ENCODE measurements at regions not wholly inside any gene's neighbourhood (a gene's known extent, or its start where the extent isn't known, plus 50 kb on each side); places are given as distances from the start of the nearest gene placed in this dataset.

DNA sequence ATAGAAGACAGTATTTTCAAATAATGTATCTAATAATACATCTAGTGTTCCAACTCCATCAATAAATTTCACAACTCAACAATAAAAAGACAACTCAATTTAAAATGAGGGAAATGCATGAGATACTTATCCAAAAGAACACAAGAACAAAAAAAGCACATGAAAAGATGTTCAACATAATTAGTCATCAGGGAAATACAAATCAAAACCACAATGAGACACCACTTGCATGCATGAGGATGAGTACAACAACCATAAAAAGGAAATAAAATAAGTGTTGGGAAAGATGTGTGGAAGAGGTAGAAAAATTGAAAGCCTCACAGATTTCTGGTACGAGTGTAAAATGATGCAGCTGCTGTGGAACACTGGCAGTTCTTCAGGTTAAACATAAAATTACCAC lies 111.6 kb upstream of the PTPRZ1 start:
- H3K9me3 ChIP-seq (ENCODE audit: control extremely low read depth in 1 of 5, control insufficient read depth in 4 of 5, insufficient read depth in 2 of 5, low read depth in 1 of 5, low read length in 4 of 5), result no peaks in the 10 kb centered on the region
- DNase-seq, result no peak
- CTCF ChIA-PET, result no interaction called here
- H3K4me1 ChIP-seq (ENCODE audit: control extremely low read depth in 1 of 4, control insufficient read depth in 4 of 4, insufficient read depth in 4 of 4, low read length in 3 of 4), result no peaks in the 10 kb centered on the region
- POLR2A ChIA-PET, result no interaction called here
- H3K4me3 ChIP-seq (ENCODE audit: control insufficient read depth in 1 of 7, extremely low read depth in 1 of 7, insufficient read depth in 4 of 7, low read depth in 2 of 7, low read length in 6 of 7), result no peak overlapping the region
- no CpG with 5 or more reads among the region's 1 CpG for WGBS (ENCODE audit: insufficient coverage)
- no peaks in the 10 kb centered on the region for H3K36me3 ChIP-seq (ENCODE audit: control insufficient read depth in 4 of 4, insufficient read depth in 4 of 4, low read length in 3 of 4)
- H3K27me3 ChIP-seq (replicated peaks in 2 of 5; ENCODE audit: control insufficient read depth in 4 of 5, insufficient read depth in 5 of 5, low read length in 4 of 5), result no peaks in the 10 kb centered on the region
- H3K27ac ChIP-seq (ENCODE audit: insufficient read depth in 1 of 2, low read depth in 1 of 2, low read length in 2 of 2, poor library complexity in 1 of 2, severe bottlenecking in 2 of 2), result no peak overlapping the region

DNA sequence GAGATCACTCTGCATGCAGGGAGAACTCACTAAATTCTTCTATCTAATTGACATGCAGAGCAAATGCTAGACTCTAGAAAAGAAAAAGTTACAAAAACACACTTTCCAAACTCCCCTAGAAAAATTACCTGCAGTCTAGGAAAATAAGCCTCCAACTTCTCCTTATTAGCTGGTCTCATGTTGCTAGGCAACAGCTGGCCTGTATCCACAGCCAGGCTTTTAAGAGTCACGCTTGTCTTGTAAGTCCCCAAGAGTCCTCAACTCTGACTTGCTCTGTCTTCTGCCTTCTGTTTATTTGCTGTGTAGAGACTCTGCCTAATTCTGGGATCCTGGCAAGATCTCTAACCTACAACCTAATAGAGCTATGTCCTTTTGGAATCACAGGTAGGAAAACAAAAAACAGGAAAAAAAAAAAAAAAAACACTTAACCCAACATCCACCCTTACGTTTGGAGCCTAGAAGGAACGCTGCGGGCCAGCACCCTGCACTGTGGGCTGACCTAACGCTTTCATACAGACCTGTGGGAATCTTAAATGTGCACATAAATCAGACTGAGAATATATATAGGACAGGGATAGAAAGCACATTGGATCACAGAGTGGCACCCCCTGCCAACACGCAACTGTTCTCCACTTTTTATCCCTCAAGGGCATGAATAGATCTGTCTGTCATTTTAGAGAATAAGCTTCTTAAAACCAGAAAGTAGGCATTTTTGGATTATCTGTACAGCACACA lies 117.0 kb upstream of the PTPRZ1 start:
- 82% methylated on average over 5 of the region's 6 CpGs for WGBS (ENCODE audit: insufficient coverage)
- Histone ChIP-seq H3K27me3 (replicated peaks in 2 of 5; ENCODE audit: control insufficient read depth in 4 of 5, insufficient read depth in 5 of 5, low read length in 4 of 5) (peaks cover 0 to 4% (median 0%) of the 10 kb centered on the region in 5 experiments), H3K4me1 (ENCODE audit: control extremely low read depth in 1 of 4, control insufficient read depth in 4 of 4, insufficient read depth in 4 of 4, low read length in 3 of 4) (no peaks in the 10 kb centered on the region), H3K4me3 (ENCODE audit: control insufficient read depth in 1 of 7, extremely low read depth in 1 of 7, insufficient read depth in 4 of 7, low read depth in 2 of 7, low read length in 6 of 7) (no peak overlapping the region), H3K27ac (ENCODE audit: insufficient read depth in 1 of 2, low read depth in 1 of 2, low read length in 2 of 2, poor library complexity in 1 of 2, severe bottlenecking in 2 of 2) (no peak overlapping the region), H3K36me3 (ENCODE audit: control insufficient read depth in 4 of 4, insufficient read depth in 4 of 4, low read length in 3 of 4) (no peaks in the 10 kb centered on the region), H3K9me3 (ENCODE audit: control extremely low read depth in 1 of 5, control insufficient read depth in 4 of 5, insufficient read depth in 2 of 5, low read depth in 1 of 5, low read length in 4 of 5) (no peaks in the 10 kb centered on the region)
- POLR2A ChIA-PET, result no interaction called here
- DNase-seq, result peak in 2 of 3 donors; percentile 0 to 5
- CTCF ChIA-PET, result no interaction called here

- H3K4me1 ChIP-seq (ENCODE audit: control extremely low read depth in 1 of 4, control insufficient read depth in 4 of 4, insufficient read depth in 4 of 4, low read length in 3 of 4), result no peaks in the 10 kb centered on the region
- ChIA-PET CTCF (no interaction called here), POLR2A (no interaction called here)
- no peak for DNase-seq
- H3K4me3 ChIP-seq (ENCODE audit: control insufficient read depth in 1 of 7, extremely low read depth in 1 of 7, insufficient read depth in 4 of 7, low read depth in 2 of 7, low read length in 6 of 7), result no peak overlapping the region
- WGBS (ENCODE audit: insufficient coverage), result no CpG with 5 or more reads among the region's 2 CpGs
- H3K9me3 ChIP-seq (ENCODE audit: control extremely low read depth in 1 of 5, control insufficient read depth in 4 of 5, insufficient read depth in 2 of 5, low read depth in 1 of 5, low read length in 4 of 5), result no peaks in the 10 kb centered on the region
- H3K36me3 ChIP-seq (ENCODE audit: control insufficient read depth in 4 of 4, insufficient read depth in 4 of 4, low read length in 3 of 4), result no peaks in the 10 kb centered on the region
- H3K27me3 ChIP-seq (replicated peaks in 2 of 5; ENCODE audit: control insufficient read depth in 4 of 5, insufficient read depth in 5 of 5, low read length in 4 of 5), result peaks cover 0 to 4% (median 0%) of the 10 kb centered on the region in 5 experiments
- H3K27ac ChIP-seq (ENCODE audit: insufficient read depth in 1 of 2, low read depth in 1 of 2, low read length in 2 of 2, poor library complexity in 1 of 2, severe bottlenecking in 2 of 2), result no peak overlapping the region
Measured at GRCh38 chr7:121755286-121755685, 117.7 kb upstream of the PTPRZ1 start.

DNA sequence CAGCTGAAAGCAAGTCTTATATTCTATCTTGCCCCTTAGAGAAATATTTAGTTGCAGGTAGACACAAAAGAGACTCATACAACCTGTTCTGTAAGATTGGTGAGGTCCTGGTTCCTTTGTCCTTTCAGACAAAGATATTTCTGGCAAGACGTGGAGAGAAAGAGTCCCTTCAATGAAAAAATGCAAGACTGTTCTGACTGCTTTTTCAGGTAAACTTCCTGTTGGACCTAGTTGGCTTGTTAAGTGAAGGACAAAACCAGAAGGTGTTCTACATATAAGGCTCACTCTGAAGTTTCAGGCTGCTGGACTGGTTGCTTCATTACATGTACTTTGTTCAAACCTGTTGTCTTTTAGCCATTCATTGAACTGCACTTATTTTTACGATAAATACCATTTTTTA lies 119.0 kb upstream of the PTPRZ1 start:
- Histone ChIP-seq H3K27me3 (replicated peaks in 2 of 5; ENCODE audit: control insufficient read depth in 4 of 5, insufficient read depth in 5 of 5, low read length in 4 of 5) (peaks cover 0 to 4% (median 0%) of the 10 kb centered on the region in 5 experiments), H3K9me3 (ENCODE audit: control extremely low read depth in 1 of 5, control insufficient read depth in 4 of 5, insufficient read depth in 2 of 5, low read depth in 1 of 5, low read length in 4 of 5) (no peaks in the 10 kb centered on the region), H3K27ac (ENCODE audit: insufficient read depth in 1 of 2, low read depth in 1 of 2, low read length in 2 of 2, poor library complexity in 1 of 2, severe bottlenecking in 2 of 2) (no peak overlapping the region), H3K4me3 (ENCODE audit: control insufficient read depth in 1 of 7, extremely low read depth in 1 of 7, insufficient read depth in 4 of 7, low read depth in 2 of 7, low read length in 6 of 7) (no peak overlapping the region), H3K4me1 (ENCODE audit: control extremely low read depth in 1 of 4, control insufficient read depth in 4 of 4, insufficient read depth in 4 of 4, low read length in 3 of 4) (no peaks in the 10 kb centered on the region), H3K36me3 (ENCODE audit: control insufficient read depth in 4 of 4, insufficient read depth in 4 of 4, low read length in 3 of 4) (no peaks in the 10 kb centered on the region)
- ChIA-PET POLR2A (no interaction called here), CTCF (no interaction called here)
- WGBS (ENCODE audit: insufficient coverage), result 100% methylated on average over 2 of the region's 2 CpGs
- DNase-seq, result no peak

DNA sequence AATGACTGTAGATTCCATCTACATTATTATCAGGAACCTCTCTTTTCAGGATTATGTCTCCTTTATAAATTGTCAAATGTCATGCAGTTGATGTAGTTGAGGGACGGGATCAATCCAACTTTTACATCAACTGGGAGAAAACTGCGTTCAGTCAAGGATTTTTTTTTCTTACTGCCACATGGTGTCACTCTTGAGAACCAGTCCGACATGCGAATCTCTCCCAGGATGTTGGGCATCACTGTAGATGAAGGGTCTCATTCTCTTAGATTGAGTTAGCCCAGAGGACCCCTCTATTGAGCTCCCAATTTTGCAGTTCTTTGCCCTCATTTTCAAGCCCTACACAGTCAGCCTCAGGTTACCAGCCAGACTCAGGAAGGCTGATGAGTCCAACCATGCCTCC lies 120.3 kb upstream of the PTPRZ1 start:
- Histone ChIP-seq H3K4me1 (ENCODE audit: control extremely low read depth in 1 of 4, control insufficient read depth in 4 of 4, insufficient read depth in 4 of 4, low read length in 3 of 4) (no peaks in the 10 kb centered on the region), H3K36me3 (ENCODE audit: control insufficient read depth in 4 of 4, insufficient read depth in 4 of 4, low read length in 3 of 4) (no peaks in the 10 kb centered on the region), H3K4me3 (ENCODE audit: control insufficient read depth in 1 of 7, extremely low read depth in 1 of 7, insufficient read depth in 4 of 7, low read depth in 2 of 7, low read length in 6 of 7) (no peak overlapping the region), H3K27me3 (replicated peaks in 2 of 5; ENCODE audit: control insufficient read depth in 4 of 5, insufficient read depth in 5 of 5, low read length in 4 of 5) (peaks cover 0 to 4% (median 0%) of the 10 kb centered on the region in 5 experiments), H3K9me3 (ENCODE audit: control extremely low read depth in 1 of 5, control insufficient read depth in 4 of 5, insufficient read depth in 2 of 5, low read depth in 1 of 5, low read length in 4 of 5) (no peaks in the 10 kb centered on the region), H3K27ac (ENCODE audit: insufficient read depth in 1 of 2, low read depth in 1 of 2, low read length in 2 of 2, poor library complexity in 1 of 2, severe bottlenecking in 2 of 2) (no peak overlapping the region)
- CTCF ChIA-PET, result no interaction called here
- 26% methylated on average over 3 of the region's 4 CpGs for WGBS (ENCODE audit: insufficient coverage)
- DNase-seq, result peak in 1 of 3 donors; percentile 3
- POLR2A ChIA-PET, result no interaction called here

- POLR2A ChIA-PET, result no interaction called here
- CTCF ChIA-PET, result no interaction called here
- 29% methylated on average over 1 of the region's 1 CpG for WGBS (ENCODE audit: insufficient coverage)
- H3K4me1 ChIP-seq (ENCODE audit: control extremely low read depth in 1 of 4, control insufficient read depth in 4 of 4, insufficient read depth in 4 of 4, low read length in 3 of 4), result no peaks in the 10 kb centered on the region
- no peaks in the 10 kb centered on the region for H3K36me3 ChIP-seq (ENCODE audit: control insufficient read depth in 4 of 4, insufficient read depth in 4 of 4, low read length in 3 of 4)
- H3K27ac ChIP-seq (ENCODE audit: insufficient read depth in 1 of 2, low read depth in 1 of 2, low read length in 2 of 2, poor library complexity in 1 of 2, severe bottlenecking in 2 of 2), result no peak overlapping the region
- no peak overlapping the region for H3K4me3 ChIP-seq (ENCODE audit: control insufficient read depth in 1 of 7, extremely low read depth in 1 of 7, insufficient read depth in 4 of 7, low read depth in 2 of 7, low read length in 6 of 7)
- no peak for DNase-seq
- peaks cover 0 to 4% (median 0%) of the 10 kb centered on the region in 5 experiments for H3K27me3 ChIP-seq (replicated peaks in 2 of 5; ENCODE audit: control insufficient read depth in 4 of 5, insufficient read depth in 5 of 5, low read length in 4 of 5)
- no peaks in the 10 kb centered on the region for H3K9me3 ChIP-seq (ENCODE audit: control extremely low read depth in 1 of 5, control insufficient read depth in 4 of 5, insufficient read depth in 2 of 5, low read depth in 1 of 5, low read length in 4 of 5)
Measured at GRCh38 chr7:121748546-121748945, 124.4 kb upstream of the PTPRZ1 start.

DNA sequence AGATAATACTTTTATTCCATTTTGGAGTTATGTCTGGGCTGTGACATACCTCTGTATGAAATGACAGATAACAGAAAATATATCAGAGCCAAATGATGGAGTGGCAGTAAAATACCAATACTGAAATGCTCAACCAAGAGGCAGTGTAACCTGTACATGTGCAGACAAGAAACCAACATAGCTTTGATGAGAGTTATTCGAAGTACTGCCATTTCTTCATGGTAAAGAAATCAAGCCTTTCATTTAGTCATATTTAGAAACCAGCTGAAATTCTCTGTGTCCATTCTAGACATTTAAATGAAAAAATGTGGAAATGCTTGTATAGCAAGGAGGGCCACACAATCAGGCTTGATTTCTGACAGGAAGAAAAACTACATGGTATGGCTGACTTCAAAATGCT lies 127.1 kb upstream of the PTPRZ1 start:
- DNase-seq, result no peak
- Histone ChIP-seq H3K4me3 (ENCODE audit: control insufficient read depth in 1 of 7, extremely low read depth in 1 of 7, insufficient read depth in 4 of 7, low read depth in 2 of 7, low read length in 6 of 7) (no peak overlapping the region), H3K27ac (ENCODE audit: insufficient read depth in 1 of 2, low read depth in 1 of 2, low read length in 2 of 2, poor library complexity in 1 of 2, severe bottlenecking in 2 of 2) (no peak overlapping the region), H3K9me3 (ENCODE audit: control extremely low read depth in 1 of 5, control insufficient read depth in 4 of 5, insufficient read depth in 2 of 5, low read depth in 1 of 5, low read length in 4 of 5) (no peaks in the 10 kb centered on the region), H3K27me3 (replicated peaks in 2 of 5; ENCODE audit: control insufficient read depth in 4 of 5, insufficient read depth in 5 of 5, low read length in 4 of 5) (peaks cover 0 to 1% (median 0%) of the 10 kb centered on the region in 5 experiments), H3K4me1 (ENCODE audit: control extremely low read depth in 1 of 4, control insufficient read depth in 4 of 4, insufficient read depth in 4 of 4, low read length in 3 of 4) (no peaks in the 10 kb centered on the region), H3K36me3 (ENCODE audit: control insufficient read depth in 4 of 4, insufficient read depth in 4 of 4, low read length in 3 of 4) (no peaks in the 10 kb centered on the region)
- ChIA-PET POLR2A (no interaction called here), CTCF (no interaction called here)
- WGBS (ENCODE audit: insufficient coverage), result no CpG with 5 or more reads among the region's 1 CpG

Measured in common myeloid progenitor, CD34-positive (primary cell).